NCI-H1092 (cell line): ENCODE measurements at regions not wholly inside any gene's neighbourhood (a gene's known extent, or its start where the extent isn't known, plus 50 kb on each side); places are given as distances from the start of the nearest gene placed in this dataset.

Experiments
- DNase-seq: peaks from one replicate; lab custom pipeline; 2025; lab: John Stamatoyannopoulos, UW

DNA sequence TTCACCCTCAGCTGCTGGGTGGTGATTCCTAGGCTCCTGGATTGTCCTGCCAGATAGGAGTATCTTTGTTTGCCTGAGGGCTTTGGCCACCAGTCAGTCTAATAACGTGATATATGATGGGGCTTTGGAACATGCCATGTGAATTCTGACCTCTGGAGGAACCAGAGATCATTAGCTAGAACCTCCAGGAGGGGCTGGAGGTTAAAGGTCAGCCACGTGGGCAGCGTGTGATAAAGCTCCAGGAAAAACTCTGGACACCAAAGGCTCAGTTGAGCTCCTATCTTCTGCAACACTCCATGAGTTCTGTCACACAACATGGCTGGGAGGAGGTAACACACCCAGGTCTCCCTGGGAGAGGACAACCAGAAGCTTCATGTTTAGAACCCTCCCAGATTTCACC lies 251.1 kb downstream of the DAD1 start:
- DNase-seq, result no peak

DNA sequence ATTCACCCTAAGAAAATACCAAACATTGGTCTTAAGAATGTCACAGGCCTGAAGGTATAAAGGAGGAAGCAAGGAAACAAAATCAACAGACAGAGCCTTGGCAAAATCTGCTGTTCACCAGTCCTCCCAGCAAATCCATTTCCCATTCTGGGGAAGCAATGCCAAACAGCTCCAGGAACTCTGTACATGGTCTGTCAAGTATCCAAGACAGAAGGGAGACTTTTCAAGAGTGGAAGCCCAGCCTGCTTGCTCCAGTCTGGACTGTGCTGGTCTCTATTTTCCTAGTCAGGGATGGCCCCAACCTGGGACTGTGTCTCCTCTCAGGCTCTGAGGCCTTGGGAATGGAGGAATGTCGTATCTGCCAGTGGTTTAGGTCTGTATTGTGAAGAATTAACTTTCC lies 251.5 kb downstream of the DAD1 start:
- DNase-seq, result no peak

DNA sequence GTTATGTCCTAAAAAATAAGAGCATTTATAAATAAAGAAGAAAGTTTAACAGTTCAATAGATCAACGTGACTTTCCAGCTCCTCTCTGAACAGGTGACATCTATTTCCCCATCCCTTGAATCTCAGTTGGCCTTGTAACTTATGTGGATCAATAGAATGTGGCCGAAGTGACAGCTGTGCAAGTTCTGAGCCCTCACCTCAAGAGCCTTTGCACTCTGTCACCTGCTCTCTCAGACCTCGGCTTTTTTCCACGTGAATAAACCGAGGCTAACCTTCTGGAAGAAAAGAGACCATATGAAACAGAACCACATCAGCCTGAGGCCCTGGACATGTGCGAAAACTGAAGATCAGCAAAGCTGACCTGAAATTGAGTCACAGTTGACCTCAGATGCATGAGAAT lies 253.0 kb downstream of the DAD1 start:
- DNase-seq, result no peak

DNA sequence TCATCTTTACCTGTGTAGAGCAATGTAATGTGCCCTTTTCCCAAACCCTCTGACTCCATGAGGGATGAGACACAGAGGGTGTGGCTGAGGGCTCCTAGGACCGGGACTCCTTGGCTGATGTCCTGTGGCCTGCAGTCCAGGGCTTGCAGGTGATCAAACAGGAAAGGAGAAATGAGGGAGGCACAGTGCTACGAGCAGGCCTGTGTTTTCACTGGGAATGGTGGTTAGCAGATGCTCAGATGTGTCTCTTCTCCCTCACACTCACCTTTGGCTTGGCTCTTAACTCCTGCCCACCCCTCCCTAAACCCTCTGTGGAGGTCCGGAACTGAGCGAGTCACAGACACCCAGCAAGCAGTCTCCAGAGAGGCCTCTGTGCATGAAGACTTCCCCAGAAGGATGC lies 254.4 kb downstream of the DAD1 start:
- DNase-seq, result no peak

DNA sequence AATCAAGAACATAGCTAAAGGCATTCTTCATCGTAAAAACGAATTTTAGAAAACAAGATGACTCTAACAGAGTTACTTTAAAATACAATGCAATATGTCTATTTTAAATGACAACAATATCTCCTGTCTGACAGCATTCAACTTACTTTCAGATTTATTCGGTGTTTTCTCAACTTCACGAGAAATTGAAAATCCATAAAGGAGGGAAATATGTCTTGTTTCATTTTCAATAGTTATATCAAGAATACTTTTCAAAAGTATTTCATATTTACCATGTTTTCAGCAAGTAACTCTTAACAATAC lies 254.8 kb downstream of the DAD1 start:
- no peak for DNase-seq

GRCh38 chr14:22333422-22334274 lies 255.4 kb downstream of the DAD1 start:
- no peak for DNase-seq

DNA sequence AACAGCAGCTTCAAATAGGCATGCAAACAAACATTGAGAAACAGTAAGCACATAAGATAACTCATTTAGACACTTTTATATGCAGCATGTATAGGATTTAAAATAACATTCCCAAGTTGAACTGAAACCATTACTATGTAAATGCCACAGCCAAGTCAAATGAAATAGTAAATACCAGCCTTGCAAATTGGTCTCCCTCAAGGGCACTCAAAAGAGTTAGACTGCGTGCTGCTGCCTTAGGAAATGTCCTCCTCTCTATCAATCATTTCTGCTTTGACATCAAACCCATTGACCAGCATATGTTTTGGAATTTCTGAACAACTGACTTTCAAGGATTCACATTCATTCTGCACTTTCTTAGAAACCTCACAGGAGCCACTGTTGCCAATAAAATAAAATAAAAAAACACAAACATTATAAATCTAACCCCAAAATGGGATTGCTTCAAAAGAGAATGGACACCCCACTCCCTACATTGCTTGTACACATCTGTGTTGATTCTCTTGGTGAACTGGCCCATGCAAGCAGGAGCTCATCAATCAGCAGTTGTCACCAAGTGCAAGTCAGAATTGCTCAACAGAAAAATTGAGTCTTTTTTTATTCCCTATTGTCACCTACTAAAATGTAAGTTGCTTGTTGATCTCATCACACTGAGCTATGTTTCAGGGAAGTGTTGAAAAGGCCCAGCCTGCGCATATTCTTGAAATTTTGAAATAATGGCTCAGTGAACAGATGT lies 256.2 kb downstream of the DAD1 start:
- no peak for DNase-seq

GRCh38 chr14:22329371-22329770 lies 259.7 kb downstream of the DAD1 start:
- no peak for DNase-seq

- no peak for DNase-seq
These were observed 263.2 kb downstream of the DAD1 start for GRCh38 chr14:22325676-22326400.

DNA sequence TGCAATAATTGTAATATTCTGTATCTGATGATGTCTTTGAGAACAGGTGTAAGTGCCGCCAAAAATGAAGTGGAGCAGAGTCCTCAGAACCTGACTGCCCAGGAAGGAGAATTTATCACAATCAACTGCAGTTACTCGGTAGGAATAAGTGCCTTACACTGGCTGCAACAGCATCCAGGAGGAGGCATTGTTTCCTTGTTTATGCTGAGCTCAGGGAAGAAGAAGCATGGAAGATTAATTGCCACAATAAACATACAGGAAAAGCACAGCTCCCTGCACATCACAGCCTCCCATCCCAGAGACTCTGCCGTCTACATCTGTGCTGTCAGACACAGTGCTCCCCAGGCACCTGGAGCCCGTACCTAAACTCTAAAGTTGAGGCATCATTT lies 268.7 kb downstream of the DAD1 start:
- DNase-seq, result no peak

- peak; percentile 13 for DNase-seq
These were observed 269.3 kb downstream of the DAD1 start for GRCh38 chr14:22319526-22320361.

DNA sequence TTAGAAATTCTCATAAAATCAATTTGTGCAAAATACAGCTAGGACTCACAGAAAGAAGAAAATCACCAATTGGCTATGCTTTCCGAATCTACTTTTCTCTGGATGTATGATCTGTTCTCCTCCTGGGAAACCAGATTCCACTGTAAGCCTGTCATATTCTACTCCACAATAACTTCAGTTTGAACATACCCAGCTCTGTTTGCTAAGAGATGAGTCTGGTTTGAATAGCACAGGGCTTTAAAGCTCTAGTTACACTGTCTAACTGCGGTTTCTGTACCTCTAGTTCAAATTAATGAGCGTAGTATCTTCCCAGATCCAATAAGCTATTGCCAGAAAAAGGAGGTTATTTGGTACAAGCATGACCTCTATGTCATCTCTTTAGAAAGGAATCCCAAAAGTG lies 270.1 kb downstream of the DAD1 start:
- DNase-seq, result no peak

- DNase-seq, result no peak
These were observed 272.6 kb downstream of the DAD1 start for GRCh38 chr14:22316473-22316872.

DNA sequence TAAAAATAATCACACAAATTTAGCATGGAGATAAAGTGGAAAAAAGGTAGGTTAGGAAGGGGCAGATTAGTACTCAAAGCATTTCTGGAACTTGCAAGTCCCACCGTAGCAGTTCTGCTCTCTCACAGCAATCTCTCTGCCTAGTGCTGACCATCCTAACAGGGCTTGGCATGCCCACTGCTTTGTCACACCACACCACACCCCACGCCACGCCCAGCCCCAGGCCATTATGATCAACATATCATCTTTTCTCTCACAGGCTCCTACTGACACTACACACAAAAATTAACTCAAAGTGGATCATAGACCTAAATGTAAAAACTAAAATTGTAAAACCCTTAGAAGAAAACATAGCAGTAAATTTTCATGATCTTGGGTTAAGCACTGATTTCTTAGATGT lies 273.7 kb downstream of the DAD1 start:
- no peak for DNase-seq

DNA sequence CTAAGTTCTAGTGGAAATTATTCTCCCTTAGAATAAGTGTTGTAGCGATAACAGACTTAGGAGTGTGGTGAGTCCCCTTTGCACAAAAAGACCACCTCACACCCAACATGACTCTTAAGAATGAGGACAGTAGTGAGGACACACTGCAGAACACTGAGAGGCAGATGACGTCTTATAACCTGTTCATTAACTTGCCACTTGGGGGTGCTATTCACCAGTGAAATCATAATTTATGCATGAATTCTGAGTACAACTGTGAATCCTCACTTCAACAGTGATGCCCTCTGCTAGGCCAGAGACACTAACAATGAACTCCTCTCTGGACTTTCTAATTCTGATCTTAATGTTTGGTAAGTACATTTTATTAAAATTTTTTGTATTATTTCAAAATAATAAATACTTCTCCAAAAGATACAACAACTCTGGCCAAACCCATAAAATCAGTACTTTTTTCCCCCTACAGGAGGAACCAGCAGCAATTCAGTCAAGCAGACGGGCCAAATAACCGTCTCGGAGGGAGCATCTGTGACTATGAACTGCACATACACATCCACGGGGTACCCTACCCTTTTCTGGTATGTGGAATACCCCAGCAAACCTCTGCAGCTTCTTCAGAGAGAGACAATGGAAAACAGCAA lies 274.7 kb downstream of the DAD1 start:
- peak; percentile 40 for DNase-seq

DNA sequence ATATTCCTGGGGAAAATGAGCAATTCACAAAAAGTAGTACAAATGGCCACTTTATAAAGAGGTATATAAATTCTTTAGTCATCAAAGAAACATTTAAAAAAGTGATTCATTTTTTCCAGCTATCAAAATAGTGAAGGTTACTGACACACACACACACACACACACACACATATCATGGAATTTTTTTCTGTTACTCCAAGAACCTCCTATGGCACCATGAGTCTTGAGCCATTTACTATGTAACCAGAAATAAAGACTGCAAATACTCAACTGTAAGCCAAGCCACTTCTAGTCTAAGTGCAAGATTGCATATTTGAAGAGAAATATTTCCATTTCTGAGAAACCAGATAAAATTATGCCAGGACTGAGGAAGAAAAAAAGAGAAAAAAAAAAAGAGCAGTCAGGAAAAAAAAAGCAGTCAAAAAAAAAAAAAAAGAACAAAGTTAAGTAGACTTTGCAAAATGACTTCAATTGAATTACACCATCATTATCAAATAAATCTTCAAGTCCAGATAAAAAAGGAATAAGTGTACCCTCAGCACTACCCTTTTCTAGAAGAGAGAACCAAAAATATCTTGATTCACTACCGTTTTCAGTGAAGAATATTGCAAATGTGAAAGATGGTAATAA lies 275.7 kb downstream of the DAD1 start:
- DNase-seq, result no peak

DNA sequence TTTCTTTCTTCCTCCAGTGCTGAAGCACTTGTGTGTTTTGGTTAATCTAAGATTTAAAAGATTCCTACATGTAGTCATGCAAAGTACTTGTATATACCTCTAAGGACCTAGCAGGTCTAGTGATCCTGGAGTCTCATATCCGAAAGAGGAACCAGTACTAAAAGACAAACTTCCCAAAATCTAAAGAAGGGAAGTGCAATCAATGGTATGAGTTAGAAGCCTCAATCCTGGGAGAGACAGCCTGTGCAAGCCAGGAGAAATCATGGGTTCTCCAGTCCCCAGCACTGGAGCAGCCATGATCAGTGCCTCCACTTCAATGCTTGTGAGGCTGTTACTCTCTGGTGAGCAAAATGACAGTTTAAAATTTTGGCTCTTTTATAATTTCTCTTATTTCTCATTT lies 277.4 kb downstream of the DAD1 start:
- no peak for DNase-seq

DNA sequence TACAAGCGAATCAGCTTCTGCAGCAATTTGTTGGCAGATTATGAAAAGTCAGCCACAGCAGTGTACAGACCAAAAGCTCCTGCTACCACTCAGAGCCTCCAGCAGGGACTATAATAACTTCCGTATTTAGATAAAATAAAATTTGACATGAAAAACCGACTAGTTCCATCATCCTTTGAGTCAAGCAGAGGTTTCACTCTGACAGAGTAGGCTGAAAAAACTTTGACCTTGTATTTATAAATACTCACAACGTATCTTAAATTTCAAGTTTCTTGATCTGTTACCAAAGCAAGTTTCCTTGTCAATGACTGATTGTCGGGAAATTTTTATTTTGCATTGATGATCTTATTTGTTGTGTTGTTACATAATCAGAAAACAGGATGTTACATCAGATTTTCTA lies 283.4 kb downstream of the DAD1 start:
- DNase-seq, result no peak

- DNase-seq, result no peak
These were observed 284.7 kb downstream of the DAD1 start for GRCh38 chr14:22304326-22304725.

DNA sequence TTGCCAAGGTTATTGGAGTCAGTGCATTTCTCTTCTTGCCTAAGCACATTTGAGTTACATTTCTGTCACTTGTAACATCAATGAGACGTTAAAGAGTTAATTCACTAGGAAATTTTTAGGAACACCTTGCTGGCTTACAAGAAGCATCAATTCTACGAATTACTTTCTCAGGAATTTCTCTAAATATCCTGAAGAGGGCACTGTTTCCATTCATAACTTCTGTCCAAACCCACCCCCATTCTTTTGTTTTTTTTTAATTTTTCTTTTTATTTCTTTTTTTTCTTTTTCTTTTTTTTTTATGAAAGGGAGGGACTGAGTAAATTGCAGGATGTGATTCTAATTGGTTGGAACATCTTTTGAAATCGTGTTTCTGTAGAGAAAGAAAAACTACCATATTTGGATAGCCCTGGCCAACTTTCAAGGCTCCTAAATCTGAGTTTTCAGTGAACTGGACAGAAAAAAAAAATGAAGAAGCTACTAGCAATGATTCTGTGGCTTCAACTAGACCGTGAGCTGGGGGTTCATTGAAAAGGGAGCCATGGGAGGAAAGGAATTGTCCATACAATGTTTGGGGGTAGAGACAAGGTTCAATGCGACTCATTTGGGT lies 285.3 kb downstream of the DAD1 start:
- no peak for DNase-seq

DNA sequence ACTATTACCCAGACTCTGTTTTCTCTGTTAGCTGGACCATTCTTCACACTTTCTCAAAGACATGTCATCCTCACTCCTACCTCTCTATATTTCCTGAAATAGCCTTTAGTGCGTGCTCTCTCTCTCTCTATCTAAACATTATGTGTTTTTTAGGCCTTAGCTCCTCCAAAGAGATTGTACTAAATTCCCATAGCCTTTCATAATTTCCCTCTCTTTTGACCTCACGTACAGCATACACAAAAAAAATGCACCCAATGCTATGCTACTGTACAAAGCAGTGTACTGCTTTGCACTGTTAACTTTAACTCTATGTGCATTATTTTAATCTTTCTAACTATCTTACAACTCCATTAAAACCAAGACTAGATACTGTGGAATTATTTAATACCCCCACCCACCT lies 288.4 kb downstream of the DAD1 start:
- no peak for DNase-seq
